Keratinocyte (primary cell): ENCODE measurements at regions not wholly inside any gene's neighbourhood (a gene's known extent, or its start where the extent isn't known, plus 50 kb on each side); places are given as distances from the start of the nearest gene placed in this dataset.
A peak's percentile ranks its signal among the peaks of the same experiment; 100 is the strongest.

Experiments
- DNase-seq: peaks from one replicate; pipeline ENCODE4 v3.0.0-alpha.2; 2011; ENCODE audit warnings: low read depth, missing footprints, low spot score
- FAIRE-seq: peaks from 2 replicates; lab custom pipeline; 2011; peaks lifted over from hg19 to GRCh38; lab: Jason Lieb, UNC
- H2AFZ ChIP-seq: 2 replicates; pipeline ENCODE4 v1.6.0; 2012; ENCODE audit warnings: low read length, control low read depth, inconsistent platforms; ENCODE audit not compliant: control insufficient read depth
- H3K27ac ChIP-seq: 2 replicates; pipeline ENCODE4 v1.5.1; 2011; ENCODE audit warnings: low read length; ENCODE audit not compliant: control insufficient read depth, insufficient read depth
- H3K27me3 ChIP-seq: 3 replicates; pipeline ENCODE4 v1.6.0; 2011; ENCODE audit warnings: low read length; ENCODE audit not compliant: control insufficient read depth, insufficient read depth; ENCODE audit errors: extremely low read depth
- H3K36me3 ChIP-seq, 2 experiments: 2 replicates in 1 of 2; 3 replicates in 1 of 2; pipeline ENCODE4 v1.5.1; 2011; ENCODE audit warnings: low read length in 2 of 2, mild to moderate bottlenecking in 1 of 2; ENCODE audit not compliant: control insufficient read depth in 2 of 2, insufficient read depth in 2 of 2; ENCODE audit errors: extremely low read depth in 1 of 2
- H3K4me1 ChIP-seq: 3 replicates; pipeline ENCODE4 v1.5.1; 2011; ENCODE audit warnings: low read length; ENCODE audit not compliant: control insufficient read depth, insufficient read depth; ENCODE audit errors: extremely low read depth
- H3K4me2 ChIP-seq: 3 replicates; pipeline ENCODE4 v1.6.0; 2011; ENCODE audit warnings: low read depth, low read length; ENCODE audit not compliant: control insufficient read depth, insufficient read depth; ENCODE audit errors: extremely low read depth
- H3K4me3 ChIP-seq, 3 experiments: fragments of 200-600 bp in 1 of 3; sonication (generic) in 1 of 3; 2 replicates in 2 of 3; 3 replicates in 1 of 3; pipeline ENCODE4 v1.5.1; 2011 to 2016; ENCODE audit warnings: low read length in 3 of 3, mild to moderate bottlenecking in 3 of 3, control low read depth in 2 of 3, inconsistent platforms in 1 of 3, low read depth in 1 of 3, mixed read lengths in 1 of 3, mixed run types in 1 of 3, moderate library complexity in 1 of 3; ENCODE audit not compliant: control insufficient read depth in 2 of 3, insufficient read depth in 2 of 3; ENCODE audit errors: extremely low read depth in 1 of 3
- H3K79me2 ChIP-seq: 2 replicates; pipeline ENCODE4 v1.6.0; 2012; ENCODE audit warnings: low read length; ENCODE audit not compliant: control insufficient read depth, insufficient read depth
- H3K9ac ChIP-seq: 3 replicates; pipeline ENCODE4 v1.6.0; 2011; ENCODE audit warnings: low read length; ENCODE audit not compliant: control insufficient read depth, insufficient read depth; ENCODE audit errors: extremely low read depth
- H3K9me1 ChIP-seq: 3 replicates; pipeline ENCODE4 v1.6.0; 2011; ENCODE audit warnings: low read length; ENCODE audit not compliant: control insufficient read depth, insufficient read depth; ENCODE audit errors: extremely low read depth
- H3K9me3 ChIP-seq: 2 replicates; pipeline ENCODE4 v1.5.1; 2012; ENCODE audit warnings: low read depth, low read length; ENCODE audit not compliant: control insufficient read depth
- H4K20me1 ChIP-seq: 3 replicates; pipeline ENCODE4 v1.6.0; 2011; ENCODE audit warnings: low read length; ENCODE audit not compliant: control insufficient read depth, insufficient read depth; ENCODE audit errors: extremely low read depth
- CTCF ChIP-seq, 3 experiments: IDR thresholded peaks in 1 of 3; conservative IDR thresholded peaks in 1 of 3; optimal IDR thresholded peaks in 1 of 3; 2 replicates in 2 of 3; 3 replicates in 1 of 3; pipeline versions ENCODE3 to v1.5.1; 2011; ENCODE audit warnings: low read length in 3 of 3, mild to moderate bottlenecking in 3 of 3, moderate library complexity in 2 of 3, control low read depth in 1 of 3, inconsistent platforms in 1 of 3; ENCODE audit not compliant: insufficient read depth in 2 of 3; ENCODE audit errors: extremely low read depth in 1 of 3
- EZH2 ChIP-seq: IDR thresholded peaks from one replicate; pipeline ENCODE4 v1.6.1; 2012; ENCODE audit warnings: inconsistent platforms, mild to moderate bottlenecking, low read length, moderate library complexity
- dilution Hi-C: fragments of 300-500 bp; cut with MboI; formaldehyde crosslinking; loops from one replicate; pipeline ENCODE4 v1.7.0; 2020; ENCODE audit warnings: low sequenced_read_pairs; ENCODE audit not compliant: extremely low pct_ligation_motif_present

GRCh38 chr3:59426821-59427565 lies 377.2 kb upstream of the CFAP20DC start:
- DNase-seq (no peak), FAIRE-seq (peak; percentile 90)

GRCh38 chr3:59425942-59426341 lies 376.1 kb upstream of the CFAP20DC start:
- Histone ChIP-seq H3K27ac (no peak overlapping the region), H3K9ac (no peak overlapping the region), H3K9me3 (no peaks in the 10 kb centered on the region), H3K36me3 (no peaks in the 10 kb centered on the region), H3K79me2 (no peaks in the 10 kb centered on the region), H2AFZ (no peak overlapping the region), H3K4me1 (peaks cover 39% of the 10 kb centered on the region), H4K20me1 (no peaks in the 10 kb centered on the region), H3K4me3 (no peak overlapping the region), H3K4me2 (no peak overlapping the region), H3K27me3 (peaks cover 3% of the 10 kb centered on the region), H3K9me1 (no peaks in the 10 kb centered on the region)
- DNase-seq (no peak), FAIRE-seq (no peak)
- TF ChIP-seq EZH2 = no peak
- no peak for TF ChIP-seq CTCF (optimal IDR thresholded peaks at IDR 0.05 in 1 of 3, IDR thresholded peaks at IDR 0.05 in 1 of 3, conservative IDR thresholded peaks at IDR 0.05 in 1 of 3; ENCODE audit: extremely low read depth in 1 of 3, insufficient read depth in 2 of 3, low read length in 3 of 3)
- dilution Hi-C loops = no loop called here

More at GRCh38 chr3:59426821-59427565, 377.2 kb upstream of the CFAP20DC start:
- Histone ChIP-seq H3K79me2 (no peaks in the 10 kb centered on the region), H3K27me3 (peaks cover 3% of the 10 kb centered on the region), H3K9me3 (no peaks in the 10 kb centered on the region), H2AFZ (no peak overlapping the region), H3K4me2 (peak overlapping the region; percentile 17), H3K36me3 (no peaks in the 10 kb centered on the region), H3K9me1 (no peaks in the 10 kb centered on the region), H3K4me3 (no peak overlapping the region), H4K20me1 (no peaks in the 10 kb centered on the region), H3K4me1 (peaks cover 39% of the 10 kb centered on the region), H3K27ac (peak overlapping the region; percentile 25), H3K9ac (no peak overlapping the region)
- dilution Hi-C loops = no loop called here
- TF ChIP-seq EZH2 (no peak), CTCF (optimal IDR thresholded peaks at IDR 0.05 in 1 of 3, IDR thresholded peaks at IDR 0.05 in 1 of 3, conservative IDR thresholded peaks at IDR 0.05 in 1 of 3; ENCODE audit: extremely low read depth in 1 of 3, insufficient read depth in 2 of 3, low read length in 3 of 3) (no peak)
